Activated CD8-positive, alpha-beta memory T cell treated with anti-CD3 and anti-CD28 coated beads, Interleukin-2, amount 50 U/mL, for 4 hours (primary cell): ENCODE measurements at regions not wholly inside any gene's neighbourhood (a gene's known extent, or its start where the extent isn't known, plus 50 kb on each side); places are given as distances from the start of the nearest gene placed in this dataset.

Experiments
- DNase-seq: peaks from one replicate; pipeline ENCODE4 v3.0.0-alpha.2; 2020

GRCh38 chrX:39653691-39654090, 444.1 kb downstream of the BCOR start:
- DNase-seq, result no peak

GRCh38 chrX:39654183-39654925, 443.4 kb downstream of the BCOR start:
- no peak for DNase-seq

- no peak for DNase-seq
Observed at GRCh38 chrX:39654952-39655351, 442.8 kb downstream of the BCOR start.

GRCh38 chrX:39661116-39661907, 436.4 kb downstream of the BCOR start:
- no peak for DNase-seq

- no peak for DNase-seq
Observed at GRCh38 chrX:39665830-39666518, 431.8 kb downstream of the BCOR start.

- no peak for DNase-seq
Observed at GRCh38 chrX:39667191-39667590, 430.6 kb downstream of the BCOR start.

GRCh38 chrX:39667736-39668482, 429.8 kb downstream of the BCOR start:
- DNase-seq, result no peak

GRCh38 chrX:39669668-39670067, 428.1 kb downstream of the BCOR start:
- no peak for DNase-seq

- DNase-seq, result no peak
Observed at GRCh38 chrX:39670281-39670680, 427.5 kb downstream of the BCOR start.

GRCh38 chrX:39672405-39672804, 425.4 kb downstream of the BCOR start:
- no peak for DNase-seq

GRCh38 chrX:39674490-39675161, 423.1 kb downstream of the BCOR start:
- DNase-seq, result no peak

- DNase-seq, result no peak
Observed at GRCh38 chrX:39675162-39675553, 422.6 kb downstream of the BCOR start.

- no peak for DNase-seq
Observed at GRCh38 chrX:39675619-39676018, 422.1 kb downstream of the BCOR start.

GRCh38 chrX:39676434-39676833, 421.3 kb downstream of the BCOR start:
- no peak for DNase-seq

GRCh38 chrX:39677585-39677977, 420.2 kb downstream of the BCOR start:
- DNase-seq, result no peak

GRCh38 chrX:39677978-39678791, 419.6 kb downstream of the BCOR start:
- no peak for DNase-seq

- DNase-seq, result no peak
Observed at GRCh38 chrX:39678914-39679313, 418.8 kb downstream of the BCOR start.

GRCh38 chrX:39679497-39680157, 418.1 kb downstream of the BCOR start:
- no peak for DNase-seq

GRCh38 chrX:39681885-39682284, 415.9 kb downstream of the BCOR start:
- no peak for DNase-seq

- no peak for DNase-seq
Observed at GRCh38 chrX:39682778-39683177, 415.0 kb downstream of the BCOR start.

- no peak for DNase-seq
Observed at GRCh38 chrX:39688219-39688575, 409.6 kb downstream of the BCOR start.
